Activated CD8-positive, alpha-beta memory T cell treated with anti-CD3 and anti-CD28 coated beads, Interleukin-2, amount 10 ng/mL, durations not matched to agents 7 days and 5 days (primary cell): ENCODE measurements at regions not wholly inside any gene's neighbourhood (a gene's known extent, or its start where the extent isn't known, plus 50 kb on each side); places are given as distances from the start of the nearest gene placed in this dataset.

Experiments
- ATAC-seq: fragments of 150-1000 bp; cut with Tn5 transposase; one replicate; pipeline ENCODE4 v1.10.0; 2021; ENCODE audit warnings: moderate library complexity
- CTCF ChIA-PET: fragments of 350-600 bp; sonication (Branson Sonifier 250); formaldehyde crosslinking; loops from one replicate; lab custom pipeline; 2021; ENCODE audit warnings: antibody characterized with exemption; lab: Charles Lee
- DNase-seq: peaks from one replicate; pipeline ENCODE4 v3.0.0-alpha.2; 2020
- H3K27ac Mint-ChIP-seq: one replicate; pipeline ENCODE4 v1.8.0; 2021; ENCODE audit warnings: mild to moderate bottlenecking, mixed read lengths
- H3K27me3 Mint-ChIP-seq: one replicate; pipeline ENCODE4 v1.8.0; 2021; ENCODE audit warnings: mixed read lengths
- H3K36me3 Mint-ChIP-seq: one replicate; pipeline ENCODE4 v1.8.0; 2021; ENCODE audit warnings: mild to moderate bottlenecking, mixed read lengths
- H3K4me1 Mint-ChIP-seq: one replicate; pipeline ENCODE4 v1.8.0; 2021; ENCODE audit warnings: mixed read lengths
- H3K4me3 Mint-ChIP-seq: one replicate; pipeline ENCODE4 v1.8.0; 2021; ENCODE audit warnings: mild to moderate bottlenecking, moderate library complexity, mixed read lengths
- H3K9me3 Mint-ChIP-seq: one replicate; pipeline ENCODE4 v1.8.0; 2022; ENCODE audit warnings: low read depth, mixed read lengths

DNA sequence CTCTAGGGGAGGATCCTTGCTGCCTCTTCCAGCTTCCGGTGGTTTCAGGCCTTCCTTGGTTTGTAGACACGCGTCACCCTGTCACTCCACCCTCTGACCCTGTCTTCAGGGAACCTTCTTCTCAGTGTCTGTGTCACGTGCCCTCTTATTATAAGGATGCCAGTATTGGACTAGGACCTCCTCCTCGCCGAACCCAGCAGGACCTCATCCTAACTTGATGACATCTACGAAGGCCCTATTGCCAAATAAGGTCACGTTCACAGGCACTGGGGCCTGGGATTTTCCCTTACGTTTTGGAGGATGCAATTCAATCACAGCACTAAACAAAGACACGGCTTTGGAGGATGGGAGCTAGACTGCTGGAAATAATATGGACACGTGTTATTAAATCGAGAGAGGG, 408.7 kb downstream of the BRD1 start:
- CTCF ChIA-PET = no interaction called here
- no peak for ATAC-seq
- Mint-ChIP-seq H3K36me3 (no peaks in the 10 kb centered on the region), H3K4me3 (no peak overlapping the region), H3K4me1 (no peaks in the 10 kb centered on the region), H3K9me3 (no peaks in the 10 kb centered on the region), H3K27me3 (no peaks in the 10 kb centered on the region), H3K27ac (no peak overlapping the region)
- DNase-seq = no peak

DNA sequence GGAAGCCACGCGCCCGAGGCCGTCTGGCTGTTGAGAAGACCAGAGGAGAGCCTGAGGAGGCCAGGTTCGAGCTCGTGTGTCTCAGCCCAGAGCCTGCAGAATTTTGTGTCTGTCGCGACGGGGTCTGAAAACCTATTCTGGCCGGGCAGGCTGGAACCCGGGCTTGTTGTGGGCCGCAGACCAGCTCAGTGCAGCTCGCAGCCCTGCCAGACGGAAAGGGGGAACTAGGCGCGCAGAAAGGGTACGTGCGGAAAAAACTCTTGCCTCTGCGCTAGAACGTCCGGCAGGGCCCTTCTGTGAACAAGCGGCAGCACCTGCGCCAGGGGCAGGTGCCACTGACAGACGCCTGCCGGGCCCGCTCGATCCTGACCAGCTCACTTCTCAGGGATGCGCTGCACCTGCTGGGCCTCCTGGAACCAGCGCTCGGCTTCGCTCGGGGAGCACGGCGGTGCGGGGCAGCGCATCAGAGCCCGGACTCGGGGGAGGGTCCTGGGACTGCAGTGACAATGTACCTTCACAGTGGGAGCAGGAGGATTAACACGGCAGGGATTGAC, 409.3 kb downstream of the BRD1 start:
- CTCF ChIA-PET = no interaction called here
- Mint-ChIP-seq H3K4me1 (no peaks in the 10 kb centered on the region), H3K9me3 (no peaks in the 10 kb centered on the region), H3K27ac (no peak overlapping the region), H3K36me3 (no peaks in the 10 kb centered on the region), H3K4me3 (no peak overlapping the region), H3K27me3 (no peaks in the 10 kb centered on the region)
- ATAC-seq (no peak), DNase-seq (no peak)

DNA sequence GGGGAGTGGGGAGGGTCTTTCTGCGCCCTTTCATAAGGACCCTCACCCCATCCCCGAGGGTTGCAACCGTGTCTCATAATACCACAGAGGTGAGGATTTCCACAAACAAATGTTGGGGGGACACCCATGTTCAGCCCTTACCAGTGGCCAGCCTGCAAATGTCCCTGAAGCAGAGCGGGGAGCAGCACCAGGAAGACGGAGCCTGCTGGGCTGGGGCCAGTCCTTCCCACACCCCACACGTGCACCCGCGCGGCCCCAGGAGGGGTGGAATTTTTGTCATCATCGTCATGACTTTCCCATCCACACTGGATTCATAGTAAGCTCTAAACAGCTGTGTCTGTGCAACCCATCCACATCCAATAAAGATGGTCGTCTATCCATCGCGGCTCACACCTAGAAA, 409.8 kb downstream of the BRD1 start:
- Mint-ChIP-seq H3K27ac (no peak overlapping the region), H3K9me3 (no peaks in the 10 kb centered on the region), H3K4me3 (no peak overlapping the region), H3K4me1 (no peaks in the 10 kb centered on the region), H3K27me3 (no peaks in the 10 kb centered on the region), H3K36me3 (no peaks in the 10 kb centered on the region)
- ATAC-seq = no peak
- DNase-seq = no peak
- CTCF ChIA-PET = no interaction called here

DNA sequence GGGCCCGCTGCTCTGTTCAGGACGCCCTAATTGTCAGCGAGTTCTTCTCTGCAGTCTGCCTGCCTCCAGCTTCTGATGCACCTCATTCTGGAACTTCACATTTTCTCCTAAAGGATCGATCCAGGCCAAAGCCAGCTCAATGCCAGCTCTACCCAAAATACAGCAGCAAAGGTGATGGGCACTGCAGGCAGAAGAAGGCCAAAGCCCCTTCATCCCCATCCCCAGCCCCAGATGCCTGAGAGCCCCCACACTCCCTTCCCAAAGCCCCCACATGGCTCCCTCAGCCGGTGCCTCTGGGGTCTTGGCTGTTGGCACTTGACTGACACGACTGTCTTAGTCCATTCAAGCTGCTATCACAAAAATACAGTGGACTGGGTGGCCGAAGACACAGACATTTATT, 410.3 kb downstream of the BRD1 start:
- no peaks in the 10 kb centered on the region for H3K27me3 Mint-ChIP-seq
- H3K27ac Mint-ChIP-seq = no peak overlapping the region
- no peak for ATAC-seq
- DNase-seq = no peak
- no peak overlapping the region for H3K4me3 Mint-ChIP-seq
- H3K36me3 Mint-ChIP-seq = no peaks in the 10 kb centered on the region
- H3K9me3 Mint-ChIP-seq = no peaks in the 10 kb centered on the region
- no peaks in the 10 kb centered on the region for H3K4me1 Mint-ChIP-seq
- CTCF ChIA-PET = no interaction called here

DNA sequence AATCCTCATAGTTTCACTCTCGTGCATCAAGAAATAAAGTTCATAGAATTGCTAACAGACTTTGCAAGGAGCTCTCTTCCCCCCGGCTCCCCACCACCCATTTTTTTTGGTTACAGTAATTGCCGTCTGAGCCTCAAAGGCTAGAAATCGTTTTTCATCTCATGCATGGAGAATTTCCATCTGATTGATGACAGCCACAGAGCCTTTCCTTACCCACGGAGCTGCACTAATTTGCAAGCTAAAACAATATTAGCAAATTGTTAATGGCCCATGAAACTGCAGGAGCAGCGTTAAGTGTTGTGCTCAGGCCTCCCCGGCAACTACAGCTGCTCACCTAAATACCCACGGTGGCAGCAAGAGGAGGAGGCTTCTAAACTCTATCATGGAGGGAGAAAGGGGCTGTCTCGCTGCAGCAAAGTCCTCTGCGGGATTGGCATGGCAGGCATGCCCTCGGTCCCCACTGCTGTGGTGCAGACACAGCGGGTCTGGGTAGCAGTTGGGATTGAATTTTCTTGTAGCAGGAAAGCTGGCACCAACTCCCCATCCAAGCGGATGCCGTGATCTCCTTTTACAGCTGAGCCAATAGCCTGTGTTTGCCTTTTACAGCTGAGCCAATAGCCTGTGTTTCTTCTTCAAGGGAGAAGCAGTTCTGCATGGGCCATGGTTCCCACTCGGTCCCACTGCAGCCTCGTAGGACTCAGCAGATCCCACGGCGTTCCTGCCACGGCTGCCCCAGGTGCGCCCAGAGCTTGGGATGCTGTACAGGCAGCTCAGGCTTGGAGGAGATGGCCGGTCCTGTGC, 412.3 kb downstream of the BRD1 start:
- no peak overlapping the region for H3K27ac Mint-ChIP-seq
- CTCF ChIA-PET = no interaction called here
- no peak overlapping the region for H3K4me3 Mint-ChIP-seq
- no peak for ATAC-seq
- H3K36me3 Mint-ChIP-seq = no peaks in the 10 kb centered on the region
- no peaks in the 10 kb centered on the region for H3K9me3 Mint-ChIP-seq
- DNase-seq = no peak
- H3K27me3 Mint-ChIP-seq = no peaks in the 10 kb centered on the region
- no peaks in the 10 kb centered on the region for H3K4me1 Mint-ChIP-seq

DNA sequence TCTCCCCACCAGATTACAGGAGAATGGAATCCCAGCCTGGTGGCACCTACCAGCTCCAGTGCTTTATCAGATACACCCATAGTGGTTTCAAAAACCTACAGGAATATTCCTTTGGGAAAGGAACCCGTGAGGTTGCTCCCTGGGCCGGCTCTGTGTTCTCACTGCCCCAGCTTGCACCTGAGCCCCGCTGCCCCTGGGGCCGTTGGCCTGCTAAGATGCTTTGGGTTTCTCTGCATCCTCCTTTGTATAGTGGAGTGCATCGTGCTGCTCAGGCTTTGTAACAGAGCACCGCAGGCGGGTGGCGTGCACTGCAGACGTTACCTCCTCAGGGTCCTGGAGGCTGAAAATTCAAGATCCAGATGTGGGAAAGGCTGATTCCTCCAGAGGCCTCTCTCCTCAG, 414.1 kb downstream of the BRD1 start:
- Mint-ChIP-seq H3K9me3 (peaks cover 3% of the 10 kb centered on the region), H3K36me3 (no peaks in the 10 kb centered on the region), H3K4me1 (no peaks in the 10 kb centered on the region), H3K27ac (no peak overlapping the region), H3K4me3 (no peak overlapping the region), H3K27me3 (no peaks in the 10 kb centered on the region)
- CTCF ChIA-PET = no interaction called here
- ATAC-seq (no peak), DNase-seq (no peak)

DNA sequence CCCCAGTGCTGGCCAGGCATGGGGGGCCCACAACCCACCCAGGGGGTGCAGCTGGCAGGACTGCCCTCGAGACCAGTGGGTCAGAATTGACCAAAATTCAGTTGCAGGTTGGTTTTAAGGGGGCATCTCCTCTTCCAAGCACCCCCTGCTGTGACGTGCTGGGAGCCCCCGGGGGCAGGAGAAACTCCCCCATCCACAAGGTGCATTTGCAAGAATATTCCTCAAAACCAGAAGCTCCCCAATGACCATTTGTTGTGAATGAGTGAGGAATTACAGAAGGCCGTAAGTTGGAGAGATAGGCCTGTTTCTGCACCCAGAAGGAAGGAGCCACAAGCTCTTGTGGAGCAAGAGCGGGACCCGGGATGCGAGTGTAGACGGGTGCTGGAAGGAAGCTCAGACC, 414.5 kb downstream of the BRD1 start:
- no peak overlapping the region for H3K27ac Mint-ChIP-seq
- no peaks in the 10 kb centered on the region for H3K27me3 Mint-ChIP-seq
- ATAC-seq (no peak), DNase-seq (no peak)
- H3K4me3 Mint-ChIP-seq = no peak overlapping the region
- CTCF ChIA-PET = no interaction called here
- no peaks in the 10 kb centered on the region for H3K36me3 Mint-ChIP-seq
- peaks cover 3% of the 10 kb centered on the region for H3K9me3 Mint-ChIP-seq
- no peaks in the 10 kb centered on the region for H3K4me1 Mint-ChIP-seq

DNA sequence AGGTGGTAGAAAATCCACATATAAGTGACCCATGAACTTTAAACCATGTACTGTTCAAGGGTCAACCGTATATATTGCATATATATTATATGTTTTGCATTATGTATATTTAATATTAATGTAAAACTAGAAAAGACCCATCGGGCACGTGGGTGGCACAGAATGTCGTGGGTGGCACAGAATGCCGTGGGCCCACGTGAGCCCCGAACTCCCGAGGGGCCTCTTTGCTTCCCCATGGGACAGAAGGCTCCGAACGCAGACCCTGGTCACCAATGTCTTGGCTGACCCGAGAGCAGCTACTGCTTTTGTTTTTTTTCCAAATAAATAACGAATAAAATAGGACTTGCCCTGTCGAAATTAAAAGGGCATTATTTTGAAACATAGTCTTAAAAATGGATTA, 415.4 kb downstream of the BRD1 start:
- Mint-ChIP-seq H3K9me3 (peaks cover 3% of the 10 kb centered on the region), H3K4me3 (no peak overlapping the region), H3K27ac (no peak overlapping the region), H3K36me3 (no peaks in the 10 kb centered on the region), H3K4me1 (no peaks in the 10 kb centered on the region), H3K27me3 (no peaks in the 10 kb centered on the region)
- CTCF ChIA-PET = no interaction called here
- no peak for ATAC-seq
- DNase-seq = no peak

DNA sequence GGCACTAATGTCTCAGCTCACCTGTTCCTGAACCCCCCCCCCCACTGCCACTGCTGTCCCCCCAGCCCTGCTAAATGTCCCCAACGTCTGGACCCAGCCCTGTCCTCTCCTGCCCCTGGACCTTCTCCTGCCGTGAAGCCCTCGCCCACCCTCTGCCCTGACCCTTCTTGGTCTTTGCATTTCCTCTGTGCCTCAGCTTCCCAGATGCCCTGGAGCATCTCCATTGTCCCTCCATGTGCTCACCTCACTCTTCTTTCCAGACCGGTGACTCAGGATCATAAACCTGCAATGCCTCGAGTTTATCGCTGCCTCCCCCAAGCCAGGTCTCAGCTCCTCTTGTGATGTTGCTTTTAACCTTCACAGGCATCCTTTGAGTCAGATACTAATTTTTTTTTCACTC, 416.4 kb downstream of the BRD1 start:
- H3K27me3 Mint-ChIP-seq = no peaks in the 10 kb centered on the region
- no peaks in the 10 kb centered on the region for H3K36me3 Mint-ChIP-seq
- ATAC-seq (no peak), DNase-seq (peak; percentile 23)
- CTCF ChIA-PET = no interaction called here
- no peaks in the 10 kb centered on the region for H3K4me1 Mint-ChIP-seq
- no peak overlapping the region for H3K4me3 Mint-ChIP-seq
- no peak overlapping the region for H3K27ac Mint-ChIP-seq
- H3K9me3 Mint-ChIP-seq = peaks cover 3% of the 10 kb centered on the region

DNA sequence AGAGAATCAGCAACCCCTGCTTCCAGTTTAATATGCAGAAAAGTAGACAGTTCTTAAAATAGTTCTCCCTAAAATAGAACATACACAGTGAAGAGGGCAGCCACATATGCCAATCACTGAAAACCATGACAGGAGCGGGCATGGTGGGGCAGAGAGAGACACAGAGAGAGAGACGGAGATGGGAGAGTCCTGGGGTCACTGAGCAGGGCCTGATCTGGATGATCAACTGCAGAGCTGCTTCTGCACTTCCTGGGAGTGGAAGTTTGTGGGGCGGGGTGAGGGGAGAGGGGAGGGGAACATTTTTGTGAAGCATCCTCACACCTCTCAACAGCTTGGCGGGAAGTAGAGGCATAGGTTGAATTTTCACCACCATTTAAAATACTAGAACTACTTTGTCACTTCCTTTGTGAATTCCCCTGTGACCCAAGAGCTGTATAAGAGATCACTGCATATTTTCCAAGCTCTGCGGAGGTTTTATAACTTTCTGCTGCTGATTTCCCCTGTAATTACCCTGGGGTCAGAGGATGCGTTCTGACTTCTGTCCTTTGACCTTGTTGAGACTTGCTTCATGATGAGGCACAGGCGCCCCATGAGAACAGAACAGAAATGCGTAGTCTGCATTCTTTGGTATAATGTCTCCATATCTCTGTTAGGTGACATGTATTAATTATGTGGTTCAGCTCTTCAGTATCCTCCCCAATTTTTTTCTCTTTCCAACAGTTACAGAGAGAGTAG, 419.4 kb downstream of the BRD1 start:
- no peaks in the 10 kb centered on the region for H3K36me3 Mint-ChIP-seq
- H3K9me3 Mint-ChIP-seq = peaks cover 3% of the 10 kb centered on the region
- ATAC-seq = no peak
- DNase-seq = no peak
- no peak overlapping the region for H3K27ac Mint-ChIP-seq
- CTCF ChIA-PET = no interaction called here
- no peaks in the 10 kb centered on the region for H3K4me1 Mint-ChIP-seq
- H3K27me3 Mint-ChIP-seq = peaks cover 3% of the 10 kb centered on the region
- H3K4me3 Mint-ChIP-seq = no peak overlapping the region

DNA sequence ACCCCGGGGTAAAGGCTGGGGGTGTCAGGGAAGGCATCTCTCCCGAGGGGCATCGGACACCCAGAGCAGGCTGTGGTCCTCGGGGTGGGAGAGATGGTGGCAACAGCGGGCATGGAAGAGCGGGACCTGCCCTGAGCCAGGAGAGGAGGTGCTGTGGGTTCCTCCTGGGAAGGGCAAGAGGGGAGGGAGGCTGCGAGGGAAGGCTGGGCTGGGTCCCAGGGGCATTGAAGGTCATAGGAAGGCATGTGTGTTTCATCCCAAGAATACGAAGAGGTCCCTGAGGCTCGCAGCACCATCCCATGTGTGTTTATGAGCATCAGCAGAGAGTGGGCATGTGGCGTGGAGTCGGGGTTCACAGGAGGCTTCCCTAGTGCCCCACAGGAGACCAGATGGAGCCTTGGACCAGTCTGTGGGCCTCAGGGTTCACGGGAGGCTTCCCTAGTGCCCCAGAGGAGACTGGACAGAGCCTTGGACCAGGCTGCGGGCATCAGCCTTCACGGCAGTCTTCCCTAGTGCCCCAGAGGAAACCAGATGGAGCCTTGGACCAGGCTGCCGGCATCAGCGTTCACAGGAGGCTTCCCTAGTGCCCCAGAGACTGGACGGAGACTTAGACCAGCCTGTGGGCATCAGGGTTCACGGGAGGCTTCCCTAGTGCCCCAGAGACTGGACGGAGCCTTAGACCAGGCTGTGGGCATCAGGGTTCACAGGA, 420.6 kb downstream of the BRD1 start:
- no peaks in the 10 kb centered on the region for H3K36me3 Mint-ChIP-seq
- H3K9me3 Mint-ChIP-seq = peaks cover 3% of the 10 kb centered on the region
- peak; percentile 29 for DNase-seq
- peaks cover 3% of the 10 kb centered on the region for H3K27me3 Mint-ChIP-seq
- ATAC-seq = no peak
- H3K27ac Mint-ChIP-seq = no peak overlapping the region
- H3K4me3 Mint-ChIP-seq = no peak overlapping the region
- CTCF ChIA-PET = no interaction called here
- H3K4me1 Mint-ChIP-seq = no peaks in the 10 kb centered on the region

DNA sequence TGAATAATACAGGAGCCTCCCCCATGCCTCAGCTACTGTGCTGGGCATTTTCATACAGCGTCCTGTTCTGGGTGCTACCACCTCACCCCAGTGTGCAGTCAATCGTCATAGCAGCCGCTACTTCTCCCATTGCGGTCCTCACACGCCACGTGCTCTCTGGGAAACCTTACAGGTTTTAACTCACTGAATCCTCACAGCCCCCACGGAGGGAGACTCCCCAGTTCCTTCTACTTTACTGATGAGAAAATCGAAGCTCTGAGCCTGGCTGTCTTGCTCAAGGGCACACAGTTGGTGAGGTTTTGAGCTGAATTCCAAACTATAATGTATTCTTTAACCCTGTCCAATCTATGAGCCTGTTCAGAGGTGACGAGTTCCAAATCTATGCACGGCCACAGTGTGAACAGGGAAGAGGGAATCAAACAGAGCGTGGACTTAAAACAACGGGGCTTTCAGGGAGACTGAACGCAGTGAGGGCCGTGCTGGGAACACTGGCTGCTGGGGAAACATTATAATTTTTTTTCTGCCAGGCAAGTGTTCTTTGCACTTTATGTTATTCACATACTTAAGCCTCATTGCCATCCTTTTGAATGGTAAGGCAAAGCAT, 421.5 kb downstream of the BRD1 start:
- peaks cover 3% of the 10 kb centered on the region for H3K27me3 Mint-ChIP-seq
- no peaks in the 10 kb centered on the region for H3K36me3 Mint-ChIP-seq
- no peaks in the 10 kb centered on the region for H3K4me1 Mint-ChIP-seq
- H3K4me3 Mint-ChIP-seq = no peak overlapping the region
- no peak overlapping the region for H3K27ac Mint-ChIP-seq
- CTCF ChIA-PET = no interaction called here
- DNase-seq (peak; percentile 23), ATAC-seq (no peak)
- H3K9me3 Mint-ChIP-seq = peaks cover 3% of the 10 kb centered on the region

DNA sequence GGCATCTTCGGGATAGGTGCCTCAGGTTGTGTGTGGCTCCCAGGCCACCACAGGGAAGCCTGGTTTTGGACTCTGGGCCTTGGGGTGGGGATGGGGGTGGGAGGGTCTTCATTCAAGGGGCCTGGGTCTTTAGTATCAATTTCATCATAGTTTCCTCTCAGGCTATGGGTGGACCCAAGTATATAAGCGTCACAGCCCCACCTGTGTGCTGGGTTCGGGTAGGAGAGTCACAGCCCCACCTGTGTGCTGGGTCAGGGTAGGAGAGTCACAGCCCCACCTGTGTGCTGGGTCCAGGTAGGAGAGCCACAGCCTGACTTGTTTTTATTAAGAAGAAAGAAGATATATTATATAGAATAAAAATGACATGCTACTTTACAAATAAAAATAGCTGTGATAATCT, 422.1 kb downstream of the BRD1 start:
- H3K4me3 Mint-ChIP-seq = no peak overlapping the region
- no peak overlapping the region for H3K27ac Mint-ChIP-seq
- no peaks in the 10 kb centered on the region for H3K4me1 Mint-ChIP-seq
- peaks cover 3% of the 10 kb centered on the region for H3K27me3 Mint-ChIP-seq
- H3K9me3 Mint-ChIP-seq = peaks cover 3% of the 10 kb centered on the region
- ATAC-seq (no peak), DNase-seq (peak; percentile 4)
- H3K36me3 Mint-ChIP-seq = no peaks in the 10 kb centered on the region
- CTCF ChIA-PET = no interaction called here
